Parathyroid adenoma (tissue), 2 donors: ENCODE measurements at regions not wholly inside any gene's neighbourhood (a gene's known extent, or its start where the extent isn't known, plus 50 kb on each side); places are given as distances from the start of the nearest gene placed in this dataset.

Experiments
- H2AFZ ChIP-seq: fragments of 300-600 bp; sonication (generic); one replicate; pipeline ENCODE4 v1.7.0; 2017; ENCODE audit warnings: antibody characterized with exemption, mild to moderate bottlenecking
- H3K27ac ChIP-seq: fragments of 300-600 bp; sonication (generic); one replicate; pipeline ENCODE4 v1.7.0; 2017
- H3K27me3 ChIP-seq: fragments of 300-600 bp; sonication (generic); one replicate; pipeline ENCODE4 v1.7.0; 2017; ENCODE audit warnings: low read length; ENCODE audit not compliant: control insufficient read depth, insufficient read depth
- H3K36me3 ChIP-seq: fragments of 300-600 bp; sonication (generic); one replicate; pipeline ENCODE4 v1.7.0; 2017; ENCODE audit warnings: low read length; ENCODE audit not compliant: control insufficient read depth, insufficient read depth
- H3K4me1 ChIP-seq: fragments of 300-600 bp; sonication (generic); one replicate; pipeline ENCODE4 v1.7.0; 2017; ENCODE audit warnings: control low read depth
- H3K4me2 ChIP-seq: fragments of 300-600 bp; sonication (generic); one replicate; pipeline ENCODE4 v1.7.0; 2017; ENCODE audit warnings: low read length
- H3K4me3 ChIP-seq: fragments of 300-600 bp; sonication (generic); one replicate; pipeline ENCODE4 v1.7.0; 2017; ENCODE audit warnings: low read depth, low read length
- H3K79me2 ChIP-seq: fragments of 300-600 bp; sonication (generic); one replicate; pipeline ENCODE4 v1.7.0; 2017; ENCODE audit warnings: control low read depth
- H3K9ac ChIP-seq: fragments of 300-600 bp; sonication (generic); one replicate; pipeline ENCODE4 v1.7.0; 2017; ENCODE audit warnings: mild to moderate bottlenecking
- H3K9me3 ChIP-seq: fragments of 300-600 bp; sonication (generic); one replicate; pipeline ENCODE4 v1.7.0; 2017; ENCODE audit warnings: low read length; ENCODE audit not compliant: control insufficient read depth
- CTCF ChIP-seq: fragments of 300-600 bp; sonication (generic); IDR thresholded peaks from one replicate; pipeline ENCODE4 v1.7.0; 2017; ENCODE audit warnings: antibody characterized with exemption, mild to moderate bottlenecking
- donor health status: primary hyperparathyroidism.

- no peaks in the 10 kb centered on the region for H3K9me3 ChIP-seq
- no peak overlapping the region for H3K27ac ChIP-seq
- H3K79me2 ChIP-seq: no peaks in the 10 kb centered on the region
- H3K9ac ChIP-seq: no peak overlapping the region
- H3K4me2 ChIP-seq: no peak overlapping the region
- H3K27me3 ChIP-seq: no peaks in the 10 kb centered on the region
- no peak overlapping the region for H3K4me3 ChIP-seq
- no peak overlapping the region for H2AFZ ChIP-seq
- no peak for TF ChIP-seq CTCF
- H3K4me1 ChIP-seq: no peaks in the 10 kb centered on the region
- no peaks in the 10 kb centered on the region for H3K36me3 ChIP-seq
These were observed 129.8 kb downstream of the LSMEM1 start for GRCh38 chr7:112610636-112611035.

- H3K79me2 ChIP-seq: no peaks in the 10 kb centered on the region
- H3K9me3 ChIP-seq: no peaks in the 10 kb centered on the region
- H3K27ac ChIP-seq: no peak overlapping the region
- H2AFZ ChIP-seq: no peak overlapping the region
- H3K4me3 ChIP-seq: no peak overlapping the region
- no peaks in the 10 kb centered on the region for H3K36me3 ChIP-seq
- H3K9ac ChIP-seq: no peak overlapping the region
- H3K4me1 ChIP-seq: peaks cover 5% of the 10 kb centered on the region
- H3K4me2 ChIP-seq: no peak overlapping the region
- H3K27me3 ChIP-seq: no peaks in the 10 kb centered on the region
- TF ChIP-seq CTCF: no peak
These were observed 134.9 kb downstream of the LSMEM1 start for GRCh38 chr7:112615701-112616100.

GRCh38 chr7:112616295-112616694 is 135.5 kb downstream of the LSMEM1 start:
- no peaks in the 10 kb centered on the region for H3K9me3 ChIP-seq
- no peak overlapping the region for H3K4me2 ChIP-seq
- peaks cover 5% of the 10 kb centered on the region for H3K4me1 ChIP-seq
- no peak overlapping the region for H3K27ac ChIP-seq
- no peak overlapping the region for H3K4me3 ChIP-seq
- no peak for TF ChIP-seq CTCF
- no peaks in the 10 kb centered on the region for H3K36me3 ChIP-seq
- H3K27me3 ChIP-seq: no peaks in the 10 kb centered on the region
- H3K79me2 ChIP-seq: no peaks in the 10 kb centered on the region
- no peak overlapping the region for H3K9ac ChIP-seq
- no peak overlapping the region for H2AFZ ChIP-seq

GRCh38 chr7:112619343-112619742 is 138.6 kb downstream of the LSMEM1 start:
- Histone ChIP-seq H2AFZ (no peak overlapping the region), H3K27me3 (no peaks in the 10 kb centered on the region), H3K9me3 (no peaks in the 10 kb centered on the region), H3K36me3 (no peaks in the 10 kb centered on the region), H3K9ac (no peak overlapping the region), H3K27ac (no peak overlapping the region), H3K4me1 (peaks cover 5% of the 10 kb centered on the region), H3K79me2 (no peaks in the 10 kb centered on the region), H3K4me2 (no peak overlapping the region), H3K4me3 (no peak overlapping the region)
- TF ChIP-seq CTCF: no peak

GRCh38 chr7:112622159-112622715 is 141.4 kb downstream of the LSMEM1 start:
- Histone ChIP-seq H3K36me3 (no peaks in the 10 kb centered on the region), H3K9me3 (no peaks in the 10 kb centered on the region), H3K27ac (no peak overlapping the region), H3K4me2 (no peak overlapping the region), H3K79me2 (no peaks in the 10 kb centered on the region), H3K4me1 (no peaks in the 10 kb centered on the region), H3K9ac (no peak overlapping the region), H2AFZ (no peak overlapping the region), H3K4me3 (no peak overlapping the region), H3K27me3 (no peaks in the 10 kb centered on the region)
- TF ChIP-seq CTCF: no peak
